ENCODE measurements at regions not wholly inside any gene's neighbourhood (a gene's known extent, or its start where the extent isn't known, plus 50 kb on each side); places are given as distances from the start of the nearest gene placed in this dataset.

DNA sequence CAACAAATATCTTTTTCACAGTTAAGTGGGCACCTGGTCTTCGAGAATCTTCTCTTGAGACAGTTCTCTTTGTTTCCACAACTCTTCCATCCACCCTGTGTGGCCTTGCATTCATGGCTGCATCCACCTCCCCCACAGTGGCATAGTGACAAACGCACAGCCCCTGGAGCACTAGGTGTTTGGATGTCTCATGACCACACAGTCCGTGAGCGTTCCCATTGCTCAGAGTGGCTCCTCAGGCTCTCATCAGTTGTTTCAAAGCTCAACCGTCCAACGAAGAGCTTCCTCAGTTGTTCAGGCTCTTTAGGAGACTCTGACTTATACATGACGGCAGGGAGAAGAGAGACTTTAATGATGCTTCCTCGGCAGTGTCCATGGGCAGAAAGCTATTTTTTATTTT lies 191.6 kb downstream of the CDRT15L2 start:
- DNase-seq (ENCODE audit: low read depth in 1 of 2, low spot score in 1 of 2): no peak
- ChIA-PET POLR2A (no interaction called here), CTCF (interaction anchor here (1.2 kb wide), 1 partner anchor 30 kb away, joined by 7 read pairs; no protein-coding TSS in a partner anchor)
- Histone ChIP-seq H3K4me2 (no peak overlapping the region), H3K27ac (no peak overlapping the region), H3K4me1 (no peaks in the 10 kb centered on the region), H3K4me3 (no peak overlapping the region), H3K9me3 (no peaks in the 10 kb centered on the region)
- no peak for ATAC-seq
- WGBS (ENCODE audit: missing lambda C conversion rate): 65% methylated on average over 8 of the region's 8 CpGs
- no peak for FAIRE-seq
- TF ChIP-seq HEYL (CRISPR knock-in tag; IDR thresholded peaks at IDR 0.05): no peak

DNA sequence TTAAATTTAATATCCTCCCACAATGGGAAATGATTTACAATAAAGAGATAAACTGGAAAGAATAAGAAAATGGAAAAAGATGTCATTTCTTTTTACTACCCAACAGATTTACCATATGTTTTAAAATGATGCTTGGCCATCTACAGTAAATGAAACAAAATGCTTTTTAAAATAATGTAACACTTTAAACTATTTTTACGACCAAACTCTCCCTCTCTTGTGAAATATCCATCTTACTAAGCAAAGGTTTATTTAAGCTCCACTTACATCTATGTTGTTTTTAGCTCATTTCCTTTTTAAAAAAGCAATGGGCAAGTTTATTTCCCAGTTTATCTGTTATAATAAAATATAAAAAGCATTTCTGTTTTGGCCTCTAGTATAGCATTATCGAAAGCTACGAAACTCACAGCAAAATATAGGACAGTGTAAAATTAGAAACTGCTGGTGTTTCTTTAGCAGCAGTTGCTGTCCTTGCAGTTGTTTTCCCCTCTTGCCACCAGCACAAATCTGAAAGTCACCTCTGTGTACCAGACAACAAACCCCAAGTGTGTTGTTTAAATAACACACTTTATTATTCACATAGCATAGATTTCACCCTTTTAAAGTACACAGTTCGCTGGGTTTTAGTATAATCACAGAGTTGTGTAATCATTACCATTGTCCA lies 195.1 kb downstream of the CDRT15L2 start:
- ChIA-PET POLR2A (no interaction called here), CTCF (interaction anchor here (1.6 kb wide), 1 partner anchor 169 kb away, joined by 6 read pairs; no protein-coding TSS in a partner anchor)
- ATAC-seq: no peak
- peak; percentile 36 for FAIRE-seq
- WGBS (ENCODE audit: missing lambda C conversion rate): 58% methylated on average over 4 of the region's 4 CpGs
- H3K4me2 ChIP-seq: no peak overlapping the region
- TF ChIP-seq JUNB (IDR thresholded peaks at IDR 0.05) (no peak), EHF (CRISPR knock-in tag; IDR thresholded peaks at IDR 0.05) (no peak), HOXB5 (CRISPR knock-in tag; IDR thresholded peaks at IDR 0.05) (no peak)
- no peaks in the 10 kb centered on the region for H3K4me1 ChIP-seq
- DNase-seq (ENCODE audit: low read depth in 1 of 2, low spot score in 1 of 2): no peak
- no peak overlapping the region for H3K27ac ChIP-seq
- no peaks in the 10 kb centered on the region for H3K9me3 ChIP-seq
- H3K4me3 ChIP-seq: no peak overlapping the region

DNA sequence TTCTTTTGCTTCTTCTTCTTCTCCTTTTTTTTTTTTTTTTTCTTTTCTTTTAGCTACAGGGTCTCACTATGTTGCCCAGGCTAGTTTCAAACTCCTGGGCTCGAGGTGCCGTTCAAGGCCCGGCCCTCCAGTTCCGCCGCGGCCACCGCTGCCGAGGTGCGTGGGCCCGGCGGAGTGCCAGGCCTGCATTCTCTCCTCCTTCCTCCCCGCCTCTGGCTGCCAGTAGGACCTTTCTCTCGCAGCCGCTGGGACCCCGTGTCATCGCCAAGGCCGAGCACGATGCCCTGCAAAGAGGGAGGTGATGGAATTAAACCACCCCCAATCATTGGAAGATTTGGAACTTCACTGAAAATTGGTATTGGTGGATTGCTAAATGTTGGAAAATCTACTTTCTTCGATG lies 195.8 kb downstream of the CDRT15L2 start:
- H3K9me3 ChIP-seq: no peaks in the 10 kb centered on the region
- no peak overlapping the region for H3K4me2 ChIP-seq
- DNase-seq (ENCODE audit: low read depth in 1 of 2, low spot score in 1 of 2): no peak
- FAIRE-seq: no peak
- CTCF ChIA-PET: interaction anchor here (1.6 kb wide), 1 partner anchor 168 kb away, joined by 6 read pairs; no protein-coding TSS in a partner anchor
- no peak overlapping the region for H3K27ac ChIP-seq
- H3K4me1 ChIP-seq: no peaks in the 10 kb centered on the region
- no peak for ATAC-seq
- TF ChIP-seq, protein P1, sequence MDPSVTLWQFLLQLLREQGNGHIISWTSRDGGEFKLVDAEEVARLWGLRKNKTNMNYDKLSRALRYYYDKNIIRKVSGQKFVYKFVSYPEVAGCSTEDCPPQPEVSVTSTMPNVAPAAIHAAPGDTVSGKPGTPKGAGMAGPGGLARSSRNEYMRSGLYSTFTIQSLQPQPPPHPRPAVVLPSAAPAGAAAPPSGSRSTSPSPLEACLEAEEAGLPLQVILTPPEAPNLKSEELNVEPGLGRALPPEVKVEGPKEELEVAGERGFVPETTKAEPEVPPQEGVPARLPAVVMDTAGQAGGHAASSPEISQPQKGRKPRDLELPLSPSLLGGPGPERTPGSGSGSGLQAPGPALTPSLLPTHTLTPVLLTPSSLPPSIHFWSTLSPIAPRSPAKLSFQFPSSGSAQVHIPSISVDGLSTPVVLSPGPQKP (IDR thresholded peaks at IDR 0.05; ENCODE audit: low read depth, low read length): no peak
- no peak overlapping the region for H3K4me3 ChIP-seq
- POLR2A ChIA-PET: no interaction called here
- 84% methylated on average over 19 of the region's 19 CpGs for WGBS (ENCODE audit: missing lambda C conversion rate)

DNA sequence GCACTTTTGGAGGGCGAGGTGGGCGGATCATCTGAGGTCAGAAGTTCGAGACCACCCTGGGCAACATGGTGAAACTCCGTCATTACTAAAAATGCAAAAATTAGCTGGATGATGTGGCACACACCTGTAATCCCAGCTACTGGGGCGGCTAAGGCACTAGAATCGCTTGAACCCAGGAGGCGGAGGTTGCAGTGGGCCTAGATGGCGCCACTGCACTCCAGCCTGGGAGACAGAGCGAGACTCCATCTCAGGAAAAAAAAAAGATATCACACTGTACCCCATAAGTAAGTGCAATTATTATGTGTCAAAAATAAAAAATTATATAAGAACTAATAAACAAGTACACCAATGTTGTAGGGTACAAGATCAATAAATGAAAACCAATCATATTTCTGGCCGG lies 200.0 kb downstream of the CDRT15L2 start:
- Histone ChIP-seq H3K9me3 (no peaks in the 10 kb centered on the region), H3K4me3 (no peak overlapping the region), H3K27ac (no peak overlapping the region), H3K4me1 (no peaks in the 10 kb centered on the region), H3K4me2 (no peak overlapping the region)
- DNase-seq (ENCODE audit: low read depth in 1 of 2, low spot score in 1 of 2) (no peak), FAIRE-seq (no peak), ATAC-seq (no peak)
- ChIA-PET CTCF (interaction anchor here (1.2 kb wide), 1 partner anchor 22 kb away, joined by 4 read pairs; no protein-coding TSS in a partner anchor), POLR2A (no interaction called here)
- WGBS (ENCODE audit: missing lambda C conversion rate): 55% methylated on average over 10 of the region's 10 CpGs
- no peak for TF ChIP-seq HEYL (CRISPR knock-in tag; IDR thresholded peaks at IDR 0.05)
- TF ChIP-seq, protein P2, sequence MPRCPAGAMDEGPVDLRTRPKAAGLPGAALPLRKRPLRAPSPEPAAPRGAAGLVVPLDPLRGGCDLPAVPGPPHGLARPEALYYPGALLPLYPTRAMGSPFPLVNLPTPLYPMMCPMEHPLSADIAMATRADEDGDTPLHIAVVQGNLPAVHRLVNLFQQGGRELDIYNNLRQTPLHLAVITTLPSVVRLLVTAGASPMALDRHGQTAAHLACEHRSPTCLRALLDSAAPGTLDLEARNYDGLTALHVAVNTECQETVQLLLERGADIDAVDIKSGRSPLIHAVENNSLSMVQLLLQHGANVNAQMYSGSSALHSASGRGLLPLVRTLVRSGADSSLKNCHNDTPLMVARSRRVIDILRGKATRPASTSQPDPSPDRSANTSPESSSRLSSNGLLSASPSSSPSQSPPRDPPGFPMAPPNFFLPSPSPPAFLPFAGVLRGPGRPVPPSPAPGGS (IDR thresholded peaks at IDR 0.05): no peak
- no peak for TF ChIP-seq MAFK (IDR thresholded peaks at IDR 0.05; ENCODE audit: partially characterized antibody)
- TF ChIP-seq FOSB (CRISPR knock-in tag; IDR thresholded peaks at IDR 0.05): no peak
- no peak for TF ChIP-seq HDAC2 (IDR thresholded peaks at IDR 0.05)
- TF ChIP-seq SMC3 (IDR thresholded peaks at IDR 0.05): no peak
- TF ChIP-seq HOXA7 (CRISPR knock-in tag; IDR thresholded peaks at IDR 0.05): no peak
- no peak for TF ChIP-seq NFE2L2 (conservative IDR thresholded peaks at IDR 0.05; ENCODE audit: low read length)
- no peak for TF ChIP-seq RARB (CRISPR knock-in tag; IDR thresholded peaks at IDR 0.05)
- no peak for TF ChIP-seq BHLHE40 (IDR thresholded peaks at IDR 0.05; ENCODE audit: low read depth, low read length)
- TF ChIP-seq ZSCAN20 (CRISPR knock-in tag; IDR thresholded peaks at IDR 0.05): no peak
- TF ChIP-seq POLR2AphosphoS2 (conservative IDR thresholded peaks at IDR 0.05; ENCODE audit: low read length): no peak

All from A549 (cell line).